Hematopoietic multipotent progenitor cell treated with erythropoietin and hydrocortisone succinate and interleukin-3 and kit ligand, for 8 days (in vitro differentiated cells): ENCODE measurements at regions not wholly inside any gene's neighbourhood (a gene's known extent, or its start where the extent isn't known, plus 50 kb on each side); places are given as distances from the start of the nearest gene placed in this dataset.

Source experiments
- DNase-seq: peaks from one replicate; pipeline ENCODE4 v3.0.0-alpha.2; 2015

- DNase-seq: no peak
Measured at GRCh38 chr5:107293541-107294210, 377.1 kb downstream of the EFNA5 start.

DNA sequence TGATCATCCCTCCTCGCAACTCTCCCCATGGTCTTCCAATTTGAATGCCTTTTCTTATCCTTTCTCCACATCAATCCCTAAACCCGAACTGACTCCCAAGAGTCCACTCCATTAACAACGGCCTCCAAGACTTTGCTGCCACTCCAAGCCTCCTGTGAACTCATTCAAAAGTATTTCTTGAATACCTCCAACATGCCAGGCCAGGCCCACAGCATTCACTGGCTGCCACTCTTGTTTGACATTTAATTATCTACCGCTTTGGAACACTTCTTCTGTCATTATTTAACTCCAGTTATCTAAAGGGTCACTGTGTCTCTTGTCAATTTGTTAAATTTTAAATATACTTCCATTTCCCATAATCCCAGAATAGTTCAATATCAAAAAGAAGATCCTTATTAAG, 378.9 kb downstream of the EFNA5 start:
- DNase-seq: no peak

GRCh38 chr5:107290780-107291398, 379.8 kb downstream of the EFNA5 start:
- DNase-seq: no peak

DNA sequence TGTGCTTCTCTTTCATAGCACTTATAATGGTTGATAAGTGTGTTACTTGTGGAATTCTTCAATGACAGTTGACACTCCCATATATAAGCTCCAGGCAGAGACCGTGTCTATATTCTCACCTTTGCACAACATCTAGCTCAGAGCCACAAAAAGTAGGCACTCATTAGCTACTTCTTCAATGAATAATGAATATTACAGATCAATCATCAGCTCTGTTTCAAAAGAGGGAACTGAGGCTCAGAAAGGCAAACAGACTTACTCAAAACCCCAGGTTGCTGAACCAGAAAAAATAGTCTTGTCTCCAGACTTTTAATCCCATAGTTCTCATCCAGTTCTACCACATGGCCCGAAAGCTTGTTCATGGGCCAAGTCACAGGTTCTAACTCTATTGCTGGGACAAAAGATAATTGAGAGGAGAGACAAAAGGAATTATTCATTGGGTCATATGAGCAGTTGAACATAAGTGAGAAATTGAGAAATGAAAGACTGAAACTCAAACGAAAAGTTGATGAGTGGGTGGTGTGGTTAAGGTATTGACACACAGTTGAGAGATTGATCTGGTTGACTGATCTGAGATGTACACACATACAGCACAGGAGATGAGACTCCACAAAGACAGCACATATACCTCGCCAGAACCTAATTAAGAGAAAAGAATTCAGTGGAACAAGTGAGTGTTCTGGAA, 381.6 kb downstream of the EFNA5 start:
- no peak for DNase-seq

DNA sequence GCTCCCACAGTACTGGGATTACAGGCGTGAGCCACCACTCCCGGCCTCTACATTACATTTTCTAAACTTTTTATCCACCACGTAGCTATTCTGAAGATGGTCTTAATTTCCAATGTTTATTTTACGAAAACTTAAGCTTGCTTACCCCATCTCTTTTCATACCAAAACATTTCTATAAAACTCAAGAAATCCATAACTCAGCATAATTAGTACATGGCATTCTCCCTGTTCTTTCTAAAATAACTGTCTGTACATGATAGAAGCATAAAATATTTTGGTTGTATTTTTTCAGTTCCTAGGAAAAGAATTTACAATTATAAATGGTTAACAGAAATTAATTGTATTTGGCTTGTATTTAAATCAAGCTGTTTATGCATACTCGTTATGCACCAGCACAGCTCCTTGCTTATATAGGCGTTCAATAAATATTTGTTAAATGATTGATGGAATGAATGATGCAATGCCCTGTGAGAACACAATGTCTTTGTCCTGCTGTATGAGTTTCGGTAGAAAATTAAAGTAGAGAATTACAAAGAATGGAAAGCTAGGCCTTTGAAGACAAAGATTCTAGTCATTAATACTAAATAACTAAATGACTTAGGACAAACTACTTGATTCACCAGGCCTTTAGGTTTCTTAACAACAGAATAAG, 384.2 kb downstream of the EFNA5 start:
- no peak for DNase-seq

- DNase-seq: no peak
Measured at GRCh38 chr5:107285772-107286171, 385.0 kb downstream of the EFNA5 start.

- no peak for DNase-seq
Measured at GRCh38 chr5:107284822-107285525, 385.8 kb downstream of the EFNA5 start.

- no peak for DNase-seq
Measured at GRCh38 chr5:107282061-107282460, 388.7 kb downstream of the EFNA5 start.

- DNase-seq: no peak
Measured at GRCh38 chr5:107278774-107279173, 392.0 kb downstream of the EFNA5 start.

DNA sequence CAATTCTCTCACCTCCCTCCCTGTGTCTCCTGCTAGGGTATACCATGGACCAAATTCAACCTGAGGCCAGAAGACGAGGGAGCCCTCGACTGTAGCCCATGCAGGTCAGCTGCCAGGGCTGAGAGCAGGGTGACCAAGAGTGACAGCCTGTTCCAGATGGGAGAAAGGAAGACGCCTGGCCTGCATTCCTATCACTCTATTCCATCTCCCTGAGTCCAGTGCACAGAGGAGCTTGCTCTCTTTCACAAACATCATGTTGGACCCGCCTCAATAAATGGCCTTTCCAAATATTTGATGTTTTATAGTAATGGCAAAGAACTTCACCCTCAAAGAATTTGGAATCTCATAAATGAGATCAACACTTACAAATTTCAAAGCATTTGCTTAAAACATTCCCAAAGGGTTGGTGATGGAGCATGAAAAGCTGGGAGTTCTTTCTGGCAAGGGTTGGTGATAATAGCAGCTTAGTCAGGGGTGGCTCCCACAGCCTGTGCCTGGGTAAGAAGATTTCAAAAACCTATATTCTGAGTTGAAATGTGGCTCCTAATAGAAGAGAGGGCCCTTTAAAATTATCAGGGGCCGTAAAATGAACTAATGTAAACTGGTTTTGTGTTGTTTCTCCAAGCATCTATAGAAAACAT, 393.1 kb downstream of the EFNA5 start:
- no peak for DNase-seq

DNA sequence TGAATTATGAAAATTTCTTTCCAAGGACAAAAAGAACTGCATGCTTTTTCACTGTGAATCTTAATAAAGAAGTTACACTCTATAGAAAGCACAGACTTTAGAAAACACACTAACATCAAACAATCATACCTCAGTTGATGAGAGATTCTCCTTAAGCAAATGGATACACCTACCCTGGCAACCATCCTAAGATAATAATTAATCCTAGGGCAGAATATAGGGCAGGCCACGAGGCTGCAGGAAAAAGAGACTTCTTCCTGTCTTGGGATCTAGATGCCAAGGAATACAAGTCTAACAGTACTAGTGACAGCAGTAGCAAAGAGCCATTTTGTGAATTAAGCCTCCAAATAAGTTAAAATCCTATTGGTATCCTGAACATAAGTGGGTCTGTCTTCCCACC, 395.4 kb downstream of the EFNA5 start:
- DNase-seq: no peak

DNA sequence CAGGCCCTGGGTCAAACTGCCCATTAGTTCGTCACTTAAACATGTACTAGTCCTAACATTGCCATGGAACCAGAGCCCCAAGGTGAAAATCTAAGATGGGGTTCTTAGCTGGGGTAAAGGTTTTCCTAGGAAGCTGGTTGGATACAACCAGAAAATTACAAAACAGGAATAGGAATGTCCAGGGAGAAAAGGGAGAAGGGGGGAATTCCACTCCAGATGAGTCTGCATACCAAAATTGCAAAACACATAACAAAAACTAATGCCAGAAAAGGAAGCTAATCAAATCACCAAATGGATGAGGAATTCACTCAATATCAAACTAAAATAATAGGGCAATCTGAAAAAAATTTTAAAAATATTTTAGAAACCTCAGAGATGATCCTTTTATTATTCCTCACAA, 396.2 kb downstream of the EFNA5 start:
- DNase-seq: no peak

GRCh38 chr5:107272954-107273353, 397.8 kb downstream of the EFNA5 start:
- DNase-seq: no peak

DNA sequence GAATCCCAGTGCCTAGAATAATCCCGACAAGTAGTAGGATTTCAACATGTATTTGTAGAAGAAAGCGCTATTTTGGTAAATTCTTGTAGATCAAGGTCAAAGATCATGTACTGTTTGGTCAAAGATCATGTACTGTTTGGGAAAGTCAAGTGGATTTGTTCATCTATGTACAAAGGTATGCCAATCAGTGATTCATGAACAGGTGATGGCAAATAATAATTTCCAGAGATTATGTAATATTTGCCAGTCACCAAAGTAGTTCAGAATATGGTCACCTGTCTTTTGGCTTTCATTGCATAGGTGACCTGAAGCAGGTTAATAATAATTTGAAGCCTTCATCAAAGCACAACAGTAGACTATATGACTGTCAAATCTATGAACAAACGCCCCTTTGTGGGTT, 398.2 kb downstream of the EFNA5 start:
- DNase-seq: no peak

DNA sequence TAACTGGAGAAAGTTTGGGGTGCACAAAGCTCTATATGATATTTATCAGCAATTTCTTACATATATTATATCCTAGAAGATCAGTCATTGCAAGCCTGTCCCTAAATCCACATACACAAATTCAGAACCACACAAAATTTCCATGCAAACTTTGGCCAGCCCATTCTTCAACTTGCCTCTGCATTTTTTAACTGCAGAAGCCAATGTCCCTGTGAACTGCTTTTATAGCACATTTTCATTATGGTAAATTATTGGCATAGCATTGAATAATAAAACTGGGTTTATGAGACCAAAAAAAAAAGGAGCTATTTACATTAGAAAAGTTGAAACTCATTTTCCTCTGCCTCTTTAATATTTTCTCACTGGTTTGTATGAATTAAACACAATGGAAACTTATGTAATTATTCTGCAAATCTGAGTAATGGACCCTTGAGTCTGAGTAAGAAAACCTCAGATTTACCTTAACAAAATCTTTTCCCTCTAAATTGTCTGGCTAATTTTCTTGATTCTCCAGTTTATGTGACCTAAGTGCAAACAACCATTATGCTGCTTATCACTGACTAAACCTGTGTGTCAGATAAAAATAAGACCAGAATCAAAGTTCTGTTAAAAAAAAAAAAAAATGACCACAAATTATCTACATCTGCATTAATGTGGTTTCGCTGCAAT, 398.9 kb downstream of the EFNA5 start:
- DNase-seq: no peak

- no peak for DNase-seq
Measured at GRCh38 chr5:107270561-107270960, 400.2 kb downstream of the EFNA5 start.

DNA sequence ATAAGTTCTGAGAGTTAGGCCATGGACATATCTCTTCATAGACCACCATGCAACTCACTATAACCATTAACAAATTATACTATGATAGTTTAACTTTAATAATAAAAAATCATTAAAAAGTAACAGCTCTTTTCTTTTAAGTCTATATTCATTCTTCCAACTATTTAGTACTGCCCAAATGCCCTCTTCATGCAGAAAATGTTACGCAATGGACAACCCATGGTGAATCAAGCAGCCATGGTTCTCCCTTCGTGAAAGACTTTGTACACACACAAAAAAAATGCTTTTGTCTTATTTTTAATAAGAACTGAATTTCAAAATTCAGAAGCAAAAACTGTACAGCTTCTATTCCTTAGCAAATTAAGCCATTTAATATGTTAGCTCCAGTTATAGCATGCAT, 401.1 kb downstream of the EFNA5 start:
- no peak for DNase-seq

DNA sequence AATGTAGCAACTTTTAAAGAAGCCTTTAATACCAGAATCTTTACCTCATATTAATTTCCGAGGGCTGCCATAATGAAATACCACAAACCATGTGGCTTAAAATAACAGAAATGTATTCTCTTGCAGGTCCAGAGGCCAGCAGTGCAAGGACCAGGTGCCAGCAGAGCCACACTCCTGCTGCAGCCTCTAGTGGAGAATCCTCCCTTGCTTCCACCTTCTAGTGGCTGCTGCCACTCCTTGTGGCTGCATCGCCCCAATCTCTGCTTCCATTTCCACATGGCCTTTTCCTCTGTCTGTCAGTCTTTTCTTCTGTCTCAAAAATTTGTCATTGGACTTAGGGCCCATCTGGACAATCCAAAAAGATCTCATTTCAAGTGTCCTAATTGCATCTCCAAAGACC, 401.5 kb downstream of the EFNA5 start:
- DNase-seq: no peak

GRCh38 chr5:107268241-107268640, 402.5 kb downstream of the EFNA5 start:
- no peak for DNase-seq

DNA sequence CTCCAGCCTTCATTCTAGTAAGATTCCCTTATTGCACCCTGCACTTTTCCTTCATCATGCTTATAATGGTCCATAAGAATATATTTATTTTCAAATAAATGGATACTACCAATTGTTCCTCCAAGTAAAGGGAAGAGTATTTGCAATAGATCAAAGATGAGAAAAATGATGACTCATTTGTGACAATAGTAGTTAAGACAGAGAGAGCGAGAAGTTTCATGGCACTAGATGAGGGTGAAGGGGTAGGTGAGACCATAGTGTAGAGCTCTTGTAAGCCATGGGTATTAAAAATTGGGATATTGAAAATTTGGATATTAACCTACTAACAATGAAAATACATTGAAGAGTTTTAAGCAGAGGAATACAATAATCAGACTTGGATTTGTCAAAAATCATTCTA, 404.6 kb downstream of the EFNA5 start:
- no peak for DNase-seq

GRCh38 chr5:107265193-107265592, 405.5 kb downstream of the EFNA5 start:
- no peak for DNase-seq

DNA sequence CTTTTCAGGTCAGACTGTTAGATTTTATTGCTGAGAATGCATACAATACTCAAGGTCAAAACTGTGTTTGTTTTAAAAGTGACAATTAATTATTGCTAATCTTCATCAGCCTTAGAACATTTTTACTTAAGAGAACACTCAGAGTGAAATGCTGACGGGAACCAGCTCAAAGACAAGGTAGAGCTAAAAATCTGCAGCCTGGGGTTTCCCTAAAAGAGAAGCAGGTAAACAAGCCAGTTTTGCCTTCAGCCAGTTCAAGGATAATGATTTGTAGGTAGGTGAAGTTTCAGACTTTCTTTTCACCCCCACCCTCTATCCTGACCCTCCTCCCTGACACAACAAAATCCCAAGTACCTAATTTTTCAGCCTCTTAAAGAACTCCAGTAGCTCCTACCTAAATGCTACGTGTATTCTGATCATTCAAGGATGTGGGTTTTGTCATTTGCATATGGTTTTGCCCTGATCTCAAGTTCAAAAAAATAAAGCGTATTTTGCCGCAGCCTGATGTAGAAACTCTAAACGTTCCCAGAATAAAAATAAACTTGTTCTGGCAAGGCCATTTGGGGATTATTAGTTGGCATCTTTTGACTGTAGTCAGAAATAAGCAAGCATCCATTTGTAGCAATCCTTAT, 407.2 kb downstream of the EFNA5 start:
- DNase-seq: no peak
